LHCN-M2 (cell line): ENCODE measurements at regions not wholly inside any gene's neighbourhood (a gene's known extent, or its start where the extent isn't known, plus 50 kb on each side); places are given as distances from the start of the nearest gene placed in this dataset.

ENCODE experiments used
- DNase-seq: peaks from one replicate; pipeline ENCODE4 v3.0.0-alpha.2; 2012; ENCODE audit warnings: low read depth

DNA sequence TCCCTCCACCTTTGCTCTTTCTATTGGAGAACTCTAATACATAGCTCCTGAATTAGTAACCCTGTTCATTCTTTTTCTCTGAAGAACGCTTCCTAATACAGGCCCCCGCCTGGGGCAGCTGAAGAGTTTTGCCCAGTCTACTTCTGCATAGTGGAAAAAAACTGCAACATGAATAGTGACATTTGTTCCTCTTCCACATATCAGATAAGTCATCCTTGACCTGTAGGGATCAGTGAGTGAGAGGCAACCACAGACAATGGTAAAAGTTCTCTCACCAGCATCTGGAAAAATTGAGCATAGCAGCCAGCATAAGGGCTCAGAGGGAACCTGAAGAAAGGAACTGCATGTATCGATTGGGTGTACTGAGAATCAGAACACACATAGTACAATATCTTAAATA, 262.0 kb downstream of the STK31 start:
- no peak for DNase-seq

DNA sequence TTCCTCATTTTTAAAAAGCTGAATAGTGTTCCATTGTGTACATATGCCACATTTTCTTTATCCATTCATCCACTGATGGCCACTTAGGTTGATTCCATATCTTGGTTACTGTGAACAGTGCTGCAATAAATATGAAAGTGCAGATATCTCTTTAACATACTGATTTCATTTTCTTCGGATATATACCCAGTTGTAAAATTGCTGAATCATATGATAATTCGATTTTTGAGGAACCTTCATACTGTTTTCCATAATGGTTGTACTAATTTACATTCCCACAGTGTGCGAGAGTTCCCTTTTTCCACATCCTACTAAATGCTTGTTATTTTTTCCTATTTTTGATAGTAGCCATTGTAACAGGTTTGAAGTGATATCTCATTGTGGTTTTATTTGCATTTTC, 263.2 kb downstream of the STK31 start:
- no peak for DNase-seq

DNA sequence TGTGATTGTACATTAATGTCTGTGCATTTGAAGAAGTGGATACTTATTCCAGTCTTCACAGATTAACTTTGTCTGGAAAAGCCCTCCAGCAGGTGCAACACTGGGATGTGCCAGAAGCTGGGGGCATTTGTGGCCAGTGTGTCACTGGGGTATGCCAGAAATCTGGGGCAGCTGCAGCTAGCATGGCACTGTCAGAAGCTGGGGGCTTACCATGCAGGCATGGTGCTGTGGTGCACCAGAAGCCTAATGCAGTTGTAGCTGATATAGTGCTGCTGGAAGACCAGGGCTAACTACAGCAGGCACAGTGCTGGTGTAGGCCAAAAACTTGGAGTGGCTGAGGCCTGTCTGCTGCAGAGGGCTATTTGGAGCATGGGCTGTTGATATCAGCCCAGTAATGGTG, 270.1 kb downstream of the STK31 start:
- DNase-seq, result no peak

DNA sequence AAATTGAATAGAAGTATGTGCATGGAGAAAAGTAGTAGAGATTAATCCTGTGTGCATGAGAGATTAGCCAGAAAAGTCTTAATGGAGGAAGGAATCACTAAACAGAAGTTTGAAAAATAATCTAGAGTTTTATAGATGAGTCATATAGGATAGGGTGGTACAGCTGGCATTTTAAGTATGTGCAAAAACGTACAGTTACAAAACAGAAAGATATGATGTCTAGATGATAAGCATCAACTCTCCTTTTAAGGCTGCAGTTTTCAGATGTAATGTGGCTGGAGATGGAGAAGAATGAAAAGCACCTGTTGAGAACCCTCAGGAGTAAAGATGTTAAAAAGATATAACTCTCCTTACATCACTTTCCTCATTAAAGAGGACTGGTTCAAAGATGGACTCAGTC, 271.3 kb downstream of the STK31 start:
- peak; percentile 48 for DNase-seq

DNA sequence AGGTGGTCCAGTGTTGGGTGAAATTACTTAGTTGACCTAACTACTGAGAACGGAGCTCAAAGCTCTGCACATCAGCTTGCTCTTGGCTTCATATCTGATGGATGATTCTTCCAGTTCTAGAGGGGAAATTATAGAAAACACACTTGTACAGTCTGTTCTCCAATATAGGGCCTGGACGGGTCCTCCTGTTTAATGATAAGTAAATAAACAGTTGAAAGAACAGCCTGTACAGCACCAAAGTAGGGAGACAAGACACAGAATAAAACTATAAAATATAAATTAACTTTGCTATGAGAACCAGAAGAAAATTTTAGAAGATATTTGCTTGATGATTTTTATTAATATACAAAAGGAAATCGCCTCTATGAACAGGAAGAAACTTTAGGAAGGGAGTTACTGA, 271.7 kb downstream of the STK31 start:
- DNase-seq, result no peak

DNA sequence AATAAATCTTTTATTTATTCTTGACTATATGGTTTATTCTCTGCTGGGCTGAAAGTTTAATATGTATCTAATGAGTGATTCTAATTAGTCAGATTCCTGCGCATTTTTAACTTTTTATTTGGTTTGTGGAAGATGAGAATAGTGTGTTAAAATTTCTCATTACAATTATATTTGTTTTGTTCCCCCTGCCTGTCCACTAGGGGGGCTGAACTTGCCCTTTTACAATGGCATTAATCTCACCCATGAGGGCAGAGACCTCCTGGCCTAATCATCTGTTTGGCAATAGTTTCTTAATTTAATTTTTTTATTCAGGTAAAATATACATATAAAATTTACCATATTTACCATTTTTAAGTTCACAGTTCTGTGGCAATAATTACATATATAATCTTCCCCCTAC, 278.5 kb upstream of the NPY start:
- DNase-seq, result no peak

DNA sequence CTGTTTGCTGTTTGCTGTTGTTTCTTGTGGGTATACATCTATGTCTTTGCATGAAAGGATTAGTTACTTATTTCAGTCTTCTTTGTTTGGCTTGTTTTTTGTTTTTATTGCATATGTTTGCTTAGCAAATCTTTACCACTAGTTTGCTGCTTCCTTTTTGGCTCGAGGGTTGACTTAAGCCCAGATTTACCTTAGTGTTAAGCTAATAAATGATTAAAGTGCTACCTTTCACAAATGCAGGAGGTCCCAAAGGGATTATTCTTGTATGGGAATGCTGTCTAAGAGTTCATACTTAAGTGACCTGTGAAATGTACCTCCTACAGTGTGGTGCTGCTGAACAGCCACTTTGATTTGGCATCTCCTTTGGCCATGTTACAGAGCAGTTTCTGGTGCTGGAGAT, 273.5 kb upstream of the NPY start:
- DNase-seq, result no peak

DNA sequence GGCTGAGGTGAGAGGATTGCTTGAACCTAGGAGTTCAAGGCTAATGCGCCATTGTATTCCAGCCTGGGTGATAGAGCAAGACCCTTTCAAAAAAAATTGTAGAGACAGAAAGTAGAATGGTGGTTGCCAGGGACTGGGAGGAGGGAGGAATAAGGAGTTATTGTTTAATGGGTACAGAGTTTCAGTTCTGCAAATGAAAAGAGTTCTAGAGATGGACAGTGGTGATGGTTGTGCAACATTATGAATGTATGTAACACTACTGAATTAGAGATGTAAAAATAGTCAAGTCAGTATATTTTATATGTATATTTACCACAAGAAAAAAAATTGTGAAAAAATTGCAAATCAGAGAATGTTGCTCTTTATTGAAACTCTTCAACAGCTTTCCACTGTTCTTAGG, 266.5 kb upstream of the NPY start:
- no peak for DNase-seq

DNA sequence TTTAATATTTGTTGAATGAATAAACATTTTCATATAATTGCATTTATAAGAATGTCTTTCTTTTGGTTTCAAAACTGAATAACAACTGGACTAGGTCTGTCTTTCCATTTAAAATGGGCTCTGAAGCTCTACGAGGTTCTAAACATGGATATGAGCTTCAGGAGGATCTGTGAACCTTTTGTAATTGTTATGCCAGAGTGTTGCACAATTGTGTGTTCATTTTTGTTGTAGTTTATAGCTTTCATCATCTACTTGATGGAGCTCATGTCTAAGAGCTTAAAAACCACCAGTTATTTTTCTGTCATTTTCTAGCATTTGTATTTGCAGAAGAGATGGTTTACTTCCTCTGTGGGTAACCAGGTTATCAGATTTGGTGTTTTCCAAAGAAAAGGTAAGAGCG, 265.7 kb upstream of the NPY start:
- DNase-seq, result no peak

DNA sequence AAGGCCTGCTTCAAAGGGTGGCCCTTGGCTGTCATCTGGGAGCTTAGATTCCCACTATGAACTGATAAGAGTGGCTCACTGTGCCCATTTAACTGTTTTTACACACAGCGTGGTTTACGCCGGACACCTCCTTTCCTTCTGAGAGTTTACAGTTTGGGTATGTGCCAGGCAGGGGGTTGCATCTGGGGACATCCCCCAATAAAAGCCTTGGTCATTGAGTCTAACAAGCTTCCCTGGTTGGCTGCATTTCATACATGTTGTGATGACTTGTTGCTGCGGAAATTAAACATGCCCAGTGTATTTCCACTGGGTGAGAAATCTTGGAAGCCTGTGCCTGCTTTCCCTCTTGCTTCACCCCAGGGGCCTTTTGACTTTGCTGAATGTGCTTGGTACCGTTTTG, 264.1 kb upstream of the NPY start:
- DNase-seq, result no peak

DNA sequence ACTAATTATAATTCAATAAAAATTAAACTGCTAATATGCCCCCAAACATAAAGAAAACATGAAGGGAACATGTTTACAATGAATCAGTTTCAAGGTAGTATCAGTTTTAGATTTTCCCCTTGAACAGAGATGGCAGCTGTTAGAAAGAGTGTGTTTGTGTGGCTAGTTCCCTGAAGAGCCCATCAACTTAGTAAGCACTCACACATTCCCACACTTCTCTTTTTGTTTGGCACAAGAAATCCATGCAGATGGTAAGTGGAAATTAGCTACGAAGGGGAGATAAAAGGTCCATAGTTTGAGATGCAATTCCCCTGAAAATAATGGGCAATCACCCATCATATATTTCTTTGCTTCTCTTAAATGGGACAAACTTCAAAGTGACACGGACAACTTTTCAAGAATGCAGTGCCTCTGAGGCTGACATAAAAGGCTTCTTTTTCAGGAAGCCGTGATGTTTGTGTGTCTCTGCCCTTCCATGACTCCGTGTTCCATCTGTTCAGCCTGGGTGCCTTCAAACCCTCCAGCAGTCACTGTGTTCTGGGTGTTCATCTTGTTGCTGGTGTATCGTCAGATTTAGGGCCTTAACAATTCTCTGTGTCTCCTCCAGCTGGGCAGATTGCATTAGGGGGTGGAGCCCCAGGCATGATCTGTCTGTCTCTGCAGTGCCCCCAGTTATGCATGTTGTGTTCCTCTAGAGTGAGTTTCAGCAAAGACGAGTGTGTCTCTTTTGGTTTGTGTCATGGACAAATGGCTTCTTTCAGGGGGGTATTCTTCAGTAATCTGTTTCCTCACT, 259.5 kb upstream of the NPY start:
- DNase-seq, result peak; percentile 91

DNA sequence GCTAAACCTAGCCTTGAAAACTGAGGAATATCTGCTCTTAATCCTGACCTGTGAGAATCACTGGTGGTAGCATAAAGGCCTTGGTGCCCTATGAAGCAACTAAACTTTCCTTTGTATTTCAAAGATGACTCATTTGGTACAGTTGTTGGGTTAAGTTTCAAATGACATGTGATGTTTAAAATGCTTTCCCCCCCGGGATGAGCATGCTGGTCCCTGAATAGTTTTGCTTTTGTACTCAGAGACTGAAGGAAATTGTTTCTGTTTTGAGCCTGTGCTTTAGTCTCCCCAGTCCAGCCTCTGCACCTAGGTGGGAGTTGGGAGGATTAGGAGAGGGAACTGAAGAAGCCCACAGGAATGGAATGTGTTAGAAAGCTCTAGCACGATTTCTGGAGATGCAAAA, 258.9 kb upstream of the NPY start:
- DNase-seq, result peak; percentile 96

DNA sequence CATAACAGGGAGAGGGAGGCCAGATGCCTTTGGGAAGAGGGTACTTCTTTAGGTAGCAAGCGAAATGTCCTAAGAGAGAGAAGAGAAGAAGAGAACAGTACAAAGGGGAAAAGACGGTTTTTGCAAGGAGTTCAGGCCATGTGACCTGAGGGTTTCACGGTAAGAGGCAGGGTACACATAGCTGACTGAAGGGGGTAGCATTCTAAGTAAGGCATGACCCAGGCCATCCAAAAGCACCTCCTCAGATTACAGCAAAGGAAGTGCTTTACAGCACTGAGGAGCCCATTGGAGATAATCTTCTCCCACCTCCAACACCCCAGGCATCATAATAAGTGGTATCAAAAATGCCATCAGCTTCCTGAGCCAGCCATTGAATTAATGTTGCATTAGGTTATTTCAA, 258.2 kb upstream of the NPY start:
- DNase-seq, result no peak

DNA sequence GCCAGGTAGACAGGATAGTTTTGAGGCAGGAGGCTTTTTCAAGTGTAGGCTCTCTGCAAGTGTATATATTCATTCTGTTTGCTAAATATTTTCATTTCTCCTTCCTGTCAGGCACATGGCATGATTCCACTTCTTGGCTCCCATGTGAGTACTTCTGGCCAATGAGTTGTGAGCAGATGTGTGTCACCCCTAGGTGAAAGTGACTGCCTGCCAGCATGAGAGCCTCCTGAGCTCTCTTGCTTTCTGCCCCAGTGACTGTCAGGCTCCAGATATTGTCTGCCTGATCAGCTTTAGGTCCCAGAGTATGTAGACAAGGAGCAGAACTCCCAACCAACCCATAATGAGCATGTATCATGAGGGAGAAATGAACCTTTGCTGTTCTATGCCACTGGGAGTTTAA, 257.6 kb upstream of the NPY start:
- DNase-seq, result peak; percentile 40

DNA sequence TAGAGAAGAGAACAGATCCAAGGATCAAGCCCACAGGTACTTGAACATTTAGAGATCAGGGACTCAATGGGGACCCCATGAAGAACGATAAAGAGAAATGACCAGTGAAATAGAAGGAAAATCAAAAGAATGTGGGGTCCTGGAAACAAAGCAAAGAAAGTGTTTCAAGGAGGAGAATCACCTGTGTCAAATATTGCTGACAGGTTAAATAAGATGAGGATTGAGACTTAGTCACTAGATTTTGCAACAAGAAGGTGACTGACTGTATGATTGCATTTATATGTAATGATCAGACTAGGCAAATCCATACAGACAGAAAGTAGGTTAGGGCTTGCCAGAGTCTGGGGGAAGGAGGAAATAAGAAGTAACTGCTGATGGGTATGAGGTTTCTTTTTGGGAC, 254.9 kb upstream of the NPY start:
- DNase-seq, result no peak

DNA sequence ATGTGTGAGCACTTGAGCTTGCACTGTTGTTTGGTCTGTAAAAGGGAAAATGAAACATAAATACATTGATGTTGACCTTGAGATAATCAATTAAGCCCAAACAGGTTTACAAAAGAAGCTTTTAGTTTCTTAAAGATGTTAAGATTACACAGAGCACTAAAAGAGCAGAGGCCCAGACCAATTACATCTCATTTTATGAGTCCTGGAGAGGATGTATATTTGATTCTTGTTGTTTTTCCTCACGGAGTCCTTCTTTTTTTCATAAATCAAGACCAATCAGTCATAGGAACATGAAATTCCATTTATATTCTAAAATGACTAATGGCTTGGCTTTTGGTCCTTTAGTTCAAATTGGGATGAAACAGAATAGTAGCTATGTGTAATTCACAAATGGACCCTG, 249.7 kb upstream of the NPY start:
- no peak for DNase-seq

DNA sequence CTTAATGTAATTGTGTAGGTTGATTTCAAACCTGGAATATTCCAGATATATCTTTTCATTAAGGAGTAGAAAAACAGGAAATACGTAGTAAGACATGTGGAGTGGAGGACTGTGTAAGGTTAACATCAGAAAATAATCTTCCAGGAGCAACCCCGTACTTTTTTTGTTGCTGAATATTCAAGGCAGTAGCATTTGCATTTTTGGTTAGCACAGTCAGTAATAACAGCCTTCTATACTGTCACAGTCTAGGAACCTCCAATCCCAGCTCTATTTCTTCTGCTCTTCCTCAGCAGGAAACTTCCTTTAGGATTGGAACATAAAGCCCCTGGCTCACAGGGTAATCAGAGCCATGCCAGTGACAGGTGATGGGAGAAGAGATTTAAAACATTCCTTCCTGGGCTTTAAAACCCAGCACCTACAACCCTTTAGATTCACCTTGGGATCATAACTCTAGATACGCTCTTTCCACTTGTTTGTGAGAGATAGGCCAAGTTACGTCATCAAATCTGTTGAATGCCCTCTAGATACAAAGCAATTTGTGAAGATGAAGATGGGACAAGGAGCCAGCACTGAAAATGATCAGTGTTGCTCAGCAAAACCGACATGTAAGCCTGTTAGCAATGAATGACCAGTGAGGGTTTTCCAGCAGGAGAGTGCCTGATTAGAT, 248.5 kb upstream of the NPY start:
- no peak for DNase-seq

DNA sequence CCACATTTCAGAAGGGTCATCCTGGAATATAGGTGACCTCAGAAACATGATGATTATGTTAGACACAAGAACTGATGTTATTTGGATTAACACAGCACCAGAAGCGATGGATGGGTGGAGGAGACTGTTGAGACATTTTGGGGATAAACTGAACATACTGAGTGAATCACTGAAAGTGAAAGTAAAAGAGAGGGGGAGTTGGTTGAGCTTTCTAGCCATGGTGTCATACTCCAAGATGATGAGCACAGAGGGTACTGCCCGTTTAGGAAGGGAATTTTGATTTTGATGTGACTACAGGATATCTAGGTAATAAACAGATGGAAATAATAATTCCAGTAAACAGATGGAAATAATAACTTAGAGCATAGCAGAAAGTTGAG, 248.0 kb upstream of the NPY start:
- DNase-seq, result peak; percentile 37

DNA sequence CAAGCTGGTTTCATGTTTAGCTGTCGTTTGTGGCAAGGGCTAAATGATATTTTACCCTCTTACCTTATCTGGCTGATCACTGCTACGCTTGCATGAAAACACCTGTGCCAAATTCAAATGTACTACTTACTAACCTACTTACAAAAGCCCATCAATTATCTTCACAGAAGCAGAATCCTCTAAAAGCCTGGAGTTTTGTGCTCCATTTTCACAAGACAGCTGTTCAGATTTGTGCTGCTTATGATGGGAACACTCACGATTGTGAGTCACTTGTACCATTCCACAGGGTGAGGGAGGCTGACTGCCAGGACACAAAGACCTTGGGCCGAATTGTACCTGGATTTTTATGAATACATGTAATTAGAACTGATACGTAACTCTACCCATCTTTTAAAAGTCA, 245.0 kb upstream of the NPY start:
- peak; percentile 91 for DNase-seq

DNA sequence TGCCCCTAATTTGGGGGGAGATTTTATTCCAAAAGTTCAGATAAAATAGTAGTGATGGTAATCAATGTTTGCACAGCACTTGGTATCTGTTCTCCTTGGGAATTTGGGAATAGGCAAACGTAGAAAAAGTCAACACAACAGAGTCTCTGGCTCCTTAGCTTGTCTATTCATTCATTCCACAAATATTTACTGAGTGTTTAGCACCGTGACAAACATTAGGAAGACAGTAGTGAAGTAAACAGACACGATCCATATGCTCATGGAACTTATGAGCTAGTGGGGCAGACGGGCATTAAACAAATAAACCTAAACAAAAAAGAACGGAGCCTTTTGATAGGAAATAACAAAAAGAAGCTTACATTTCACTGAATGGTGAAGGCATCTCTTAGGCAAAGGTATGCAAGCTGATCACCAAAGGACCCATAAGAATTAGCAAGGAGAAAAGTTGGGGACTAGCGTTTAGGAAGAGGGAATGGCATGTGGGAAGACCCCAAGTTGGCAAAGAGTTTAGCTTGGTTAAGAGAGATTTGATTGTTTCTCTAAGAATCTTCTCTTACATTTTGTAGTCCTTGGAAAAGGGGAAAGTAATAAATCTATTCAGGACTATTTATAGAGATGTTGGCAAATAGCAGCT, 243.9 kb upstream of the NPY start:
- DNase-seq, result no peak

DNA sequence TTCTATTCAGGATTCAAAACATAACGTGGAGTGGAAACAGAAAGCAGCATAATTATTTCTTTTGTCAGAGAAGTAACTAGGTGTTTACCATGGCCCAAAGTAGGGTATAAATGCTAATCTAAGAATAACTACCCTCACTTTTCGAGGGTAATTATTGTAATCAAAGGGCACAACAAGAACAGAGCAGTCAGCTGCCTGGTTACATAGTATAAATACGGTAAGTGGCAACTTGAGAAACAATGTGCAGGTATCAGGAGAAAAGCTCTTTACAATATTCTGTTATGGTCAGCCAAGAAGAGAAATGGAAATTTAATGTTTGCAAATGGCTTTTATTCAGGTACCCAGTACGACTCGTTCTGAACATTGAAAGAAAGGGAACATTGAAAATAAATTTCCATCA, 242.0 kb upstream of the NPY start:
- DNase-seq, result no peak

DNA sequence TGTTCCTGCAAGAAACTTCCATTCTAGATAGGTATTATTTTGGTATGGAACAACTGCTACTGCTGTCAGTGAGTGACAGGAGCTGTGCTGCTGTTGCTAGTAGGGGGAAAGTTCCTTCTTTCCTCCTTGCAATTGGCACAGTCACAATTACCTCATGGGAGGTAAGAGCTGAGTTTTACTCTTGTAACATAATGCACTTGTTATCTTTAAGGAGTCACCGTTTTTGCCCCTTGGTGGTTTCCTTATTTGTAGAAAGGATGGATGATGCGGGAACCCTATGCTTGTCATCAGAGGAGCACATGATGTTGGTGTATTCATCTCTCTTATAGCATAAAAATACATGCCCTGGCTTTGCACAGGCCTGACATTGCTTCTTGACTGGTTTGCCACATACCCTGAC, 234.7 kb upstream of the NPY start:
- DNase-seq, result no peak

DNA sequence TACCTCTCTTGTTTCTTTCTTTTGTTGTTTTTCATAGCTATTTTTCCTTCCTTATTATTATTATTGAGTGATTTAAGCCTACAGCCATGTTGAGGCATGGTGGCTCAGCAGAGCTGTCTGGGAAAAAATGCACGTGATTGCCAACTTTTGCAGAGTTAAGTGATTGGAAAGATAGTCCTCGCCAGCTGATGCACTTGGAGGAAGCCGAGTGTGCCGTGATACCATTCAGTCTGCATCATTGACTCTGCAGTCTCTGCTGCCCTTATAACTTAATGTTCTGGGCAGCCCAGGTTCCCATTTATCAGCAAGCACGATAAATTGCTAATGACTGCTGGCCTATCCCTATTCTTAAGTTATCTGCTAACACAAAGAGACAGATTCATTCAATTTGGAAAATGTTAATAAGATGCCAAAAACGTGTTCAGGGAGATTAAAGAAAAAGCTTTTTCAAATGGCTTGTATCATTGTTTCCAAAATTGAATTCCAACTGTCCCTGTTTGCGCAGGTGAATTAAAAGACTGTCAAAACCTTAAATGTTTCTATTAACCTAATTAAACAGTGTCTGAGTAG, 232.9 kb upstream of the NPY start:
- DNase-seq, result no peak
